HEK293 (cell line): ENCODE measurements at regions not wholly inside any gene's neighbourhood (a gene's known extent, or its start where the extent isn't known, plus 50 kb on each side); places are given as distances from the start of the nearest gene placed in this dataset.

Experiments used
- CTCF ChIA-PET: fragments of 350-600 bp; formaldehyde crosslinking; extraction: SDS; loops from one replicate; lab custom pipeline; 2021; ENCODE audit warnings: antibody characterized with exemption; lab: Yijun Ruan, JAX
- POLR2A ChIA-PET: fragments of 300-600 bp; formaldehyde crosslinking; extraction: SDS; loops from one replicate; lab custom pipeline; 2020; ENCODE audit warnings: antibody characterized with exemption, inconsistent platforms; lab: Yijun Ruan, JAX
- H3K27ac ChIP-seq: fragments of 200-500 bp; sonication (Bioruptor generic); 2 replicates; pipeline ENCODE4 v1.5.1; 2014; ENCODE audit warnings: low read depth, low read length, control low read depth, inconsistent platforms; ENCODE audit errors: extremely low read depth
- H3K36me3 ChIP-seq, 2 experiments: fragments of 200-500 bp in 1 of 2; sonication (Bioruptor generic) in 1 of 2; 1 replicate in 1 of 2; 2 replicates in 1 of 2; pipeline ENCODE4 v1.5.1; 2014 to 2017; ENCODE audit warnings: inconsistent platforms in 2 of 2, low read length in 2 of 2; ENCODE audit not compliant: control insufficient read depth in 2 of 2, insufficient read depth in 1 of 2
- H3K4me1 ChIP-seq: fragments of 200-500 bp; sonication (Bioruptor generic); 2 replicates; pipeline ENCODE4 v1.5.1; 2014; ENCODE audit warnings: mild to moderate bottlenecking, low read length, inconsistent platforms; ENCODE audit not compliant: control insufficient read depth, insufficient read depth
- H3K4me3 ChIP-seq: 2 replicates; pipeline ENCODE4 v1.5.1; 2011; ENCODE audit warnings: low read depth, mild to moderate bottlenecking, control low read depth, low read length, moderate library complexity
- H3K9me3 ChIP-seq: fragments of 200-500 bp; sonication (Bioruptor generic); 2 replicates; pipeline ENCODE4 v1.5.1; 2014; ENCODE audit warnings: low read depth, low read length, inconsistent platforms; ENCODE audit not compliant: control insufficient read depth, insufficient read depth
- INSM2 ChIP-seq: fragments of 450-650 bp; formaldehyde crosslinking; IDR thresholded peaks from 2 replicates; pipeline ENCODE4 v1.5.1; 2016; ENCODE audit warnings: missing biosample characterization, missing genetic modification characterization
- KLF7 ChIP-seq: fragments of 450-650 bp; formaldehyde crosslinking; IDR thresholded peaks from 2 replicates; pipeline ENCODE4 v1.5.1; 2016; ENCODE audit warnings: missing biosample characterization, missing genetic modification characterization, borderline replicate concordance
- MYNN ChIP-seq: fragments of 450-650 bp; formaldehyde crosslinking; IDR thresholded peaks from 2 replicates; pipeline ENCODE4 v1.5.1; 2016; ENCODE audit warnings: missing biosample characterization, missing genetic modification characterization, borderline replicate concordance
- PRDM2 ChIP-seq: fragments of 450-650 bp; formaldehyde crosslinking; IDR thresholded peaks from 2 replicates; pipeline ENCODE4 v1.5.1; 2016; ENCODE audit warnings: missing biosample characterization, missing genetic modification characterization, borderline replicate concordance
- SP3 ChIP-seq: fragments of 450-650 bp; formaldehyde crosslinking; IDR thresholded peaks from 2 replicates; pipeline ENCODE4 v1.5.1; 2016; ENCODE audit warnings: missing biosample characterization, missing genetic modification characterization
- ZNF148 ChIP-seq: fragments of 450-650 bp; formaldehyde crosslinking; IDR thresholded peaks from 2 replicates; pipeline ENCODE4 v1.5.0; 2017; ENCODE audit warnings: missing biosample characterization, missing genetic modification characterization, borderline replicate concordance
- ZNF311 ChIP-seq: fragments of 450-650 bp; formaldehyde crosslinking; IDR thresholded peaks from 2 replicates; pipeline ENCODE4 v1.5.1; 2017; ENCODE audit warnings: missing biosample characterization, missing genetic modification characterization, borderline replicate concordance
- ZNF48 ChIP-seq: fragments of 450-650 bp; formaldehyde crosslinking; IDR thresholded peaks from 2 replicates; pipeline ENCODE4 v1.5.1; 2016; ENCODE audit warnings: missing biosample characterization, missing genetic modification characterization
- ZNF529 ChIP-seq: fragments of 450-650 bp; formaldehyde crosslinking; IDR thresholded peaks from 2 replicates; pipeline ENCODE4 v1.5.1; 2017; ENCODE audit warnings: missing genetic modification characterization, missing biosample characterization; ENCODE audit not compliant: insufficient replicate concordance
- ZSCAN23 ChIP-seq: fragments of 450-650 bp; formaldehyde crosslinking; IDR thresholded peaks from 2 replicates; pipeline ENCODE4 v1.5.1; 2016; ENCODE audit warnings: missing biosample characterization, missing genetic modification characterization

GRCh38 chr4:173697840-173698239 is 167.8 kb upstream of the HAND2 start (continued):
- TF ChIP-seq PRDM2, result no peak
- TF ChIP-seq ZNF48 (tag by site-specific recombination), result no peak
- TF ChIP-seq MYNN (tag by site-specific recombination), result no peak
- TF ChIP-seq ZNF311 (tag by site-specific recombination), result no peak
- TF ChIP-seq, all 188 proteins: peak for 0

GRCh38 chr4:173696551-173696950 is 166.5 kb upstream of the HAND2 start:
- H3K9me3 ChIP-seq, result no peaks in the 10 kb centered on the region
- ChIA-PET POLR2A (no interaction called here), CTCF (no interaction called here)
- no peak overlapping the region for H3K27ac ChIP-seq
- H3K4me3 ChIP-seq, result no peak overlapping the region
- no peaks in the 10 kb centered on the region for H3K4me1 ChIP-seq
- H3K36me3 ChIP-seq, result no peaks in the 10 kb centered on the region
- TF ChIP-seq KLF7, result no peak
- TF ChIP-seq INSM2, result no peak
- TF ChIP-seq ZNF148 (tag by site-specific recombination), result no peak
- no peak for TF ChIP-seq ZSCAN23 (tag by site-specific recombination)

- CTCF ChIA-PET, result no interaction called here
- TF ChIP-seq SP3 (tag by site-specific recombination), result no peak
- no peak for TF ChIP-seq ZNF529 (tag by site-specific recombination)
- TF ChIP-seq, all 188 proteins: peak for 0
- Histone ChIP-seq H3K4me1 (no peaks in the 10 kb centered on the region), H3K4me3 (no peak overlapping the region), H3K36me3 (no peaks in the 10 kb centered on the region), H3K9me3 (no peaks in the 10 kb centered on the region), H3K27ac (no peak overlapping the region)
- POLR2A ChIA-PET, result no interaction called here
These were observed 166.0 kb upstream of the HAND2 start for GRCh38 chr4:173696011-173696410.
